ENCODE measurements at regions not wholly inside any gene's neighbourhood (a gene's known extent, or its start where the extent isn't known, plus 50 kb on each side); places are given as distances from the start of the nearest gene placed in this dataset.

DNA sequence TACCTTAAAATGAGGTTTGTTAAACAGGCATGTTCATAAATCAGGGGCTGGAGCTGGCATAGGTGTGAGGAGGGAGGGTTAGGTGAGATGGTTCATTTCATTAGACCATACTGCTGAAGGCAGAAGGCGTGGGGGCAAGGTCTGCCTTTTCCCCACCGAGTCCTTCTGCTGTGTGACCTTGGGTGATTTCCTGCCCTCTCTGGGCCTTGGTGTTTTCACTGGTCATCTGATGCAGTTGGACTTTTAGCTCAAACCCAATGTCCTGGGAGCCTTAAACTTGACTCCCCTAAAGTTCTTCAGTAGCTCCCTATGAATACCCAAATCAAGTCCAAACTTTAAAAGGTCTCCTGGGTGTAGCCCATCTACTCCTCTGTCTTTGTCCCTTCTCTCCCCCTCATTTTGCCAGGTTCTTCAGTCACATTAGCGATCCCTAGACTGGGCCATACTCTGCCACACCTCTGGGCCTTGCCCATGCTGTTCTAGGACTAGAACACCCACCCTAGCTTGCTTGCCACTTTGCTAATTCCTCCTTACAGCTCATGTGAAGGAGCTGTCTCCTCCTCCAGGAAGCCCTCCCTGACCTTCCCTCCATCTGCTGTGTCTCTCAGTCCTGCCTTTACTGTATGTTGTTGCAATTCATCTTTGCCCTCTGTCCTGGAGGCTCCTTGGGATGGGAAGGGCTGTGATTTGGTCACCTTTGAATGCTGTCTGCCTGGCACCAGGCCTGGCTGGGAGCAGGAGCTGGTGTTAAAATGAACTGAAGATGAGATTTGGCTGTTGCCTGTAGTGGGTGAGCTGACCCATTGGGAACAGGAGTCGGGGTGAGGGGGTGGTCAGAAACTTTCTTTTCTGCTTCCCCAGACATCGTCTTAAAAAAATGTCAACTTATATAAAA lies 85.4 kb upstream of the HS6ST1 start:
- no peak for DNase-seq

DNA sequence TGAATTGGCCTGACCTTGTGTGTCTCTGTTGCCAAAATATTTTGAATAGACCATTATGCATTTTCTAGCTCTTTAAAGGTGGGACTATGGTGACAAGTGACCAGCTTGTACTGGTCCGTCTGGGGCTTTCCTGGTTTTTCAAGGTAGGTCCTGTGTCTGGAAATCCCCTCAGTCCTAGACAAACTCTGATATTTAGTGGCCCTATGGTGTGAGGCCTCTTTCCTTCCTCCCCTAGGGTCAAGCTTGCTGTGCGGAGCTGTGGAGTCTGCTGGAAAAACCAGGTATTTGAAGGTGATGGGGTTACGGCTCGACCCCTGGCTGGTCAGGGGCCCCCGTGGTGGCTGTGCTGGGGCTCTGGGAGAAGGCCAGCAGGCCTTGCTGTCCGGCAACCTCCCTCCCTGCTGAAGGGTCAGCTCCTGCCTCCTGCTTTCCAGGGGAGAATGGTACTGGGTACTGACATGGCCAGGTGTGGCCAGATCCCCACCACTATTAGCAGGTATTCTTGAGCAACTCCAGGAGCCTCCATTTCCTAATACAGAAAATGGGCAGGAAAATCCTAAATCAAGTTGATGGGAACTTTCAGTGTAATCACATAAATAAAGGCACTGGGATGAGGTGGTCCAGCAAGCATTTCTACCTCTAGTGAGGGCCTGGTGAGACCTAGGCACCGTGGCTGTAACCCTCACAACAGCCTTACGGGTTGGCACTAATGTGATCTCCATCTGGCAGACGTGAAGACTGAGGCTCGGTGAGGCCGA lies 86.2 kb upstream of the HS6ST1 start:
- no peak for DNase-seq

DNA sequence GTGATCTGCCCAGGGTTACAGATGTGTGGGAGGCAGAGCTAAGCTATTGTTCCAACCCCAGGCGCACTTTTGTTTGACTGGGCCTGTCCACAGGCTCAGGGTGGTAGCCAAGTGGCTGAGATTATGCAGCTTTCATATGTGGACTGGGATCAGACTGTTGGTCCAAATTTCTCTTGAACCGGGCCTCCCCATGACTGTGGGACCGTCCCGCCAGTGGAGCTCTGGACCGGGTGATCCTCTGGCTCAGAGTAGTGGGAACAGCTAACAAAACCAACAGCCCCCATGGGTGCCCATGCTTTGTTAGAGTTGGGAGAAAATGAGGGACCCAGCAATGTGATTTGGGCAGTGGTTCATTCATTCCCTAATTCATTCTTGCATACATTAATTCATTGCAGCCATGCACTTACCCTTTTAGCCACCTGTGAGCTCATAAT lies 86.8 kb upstream of the HS6ST1 start:
- DNase-seq: no peak

DNA sequence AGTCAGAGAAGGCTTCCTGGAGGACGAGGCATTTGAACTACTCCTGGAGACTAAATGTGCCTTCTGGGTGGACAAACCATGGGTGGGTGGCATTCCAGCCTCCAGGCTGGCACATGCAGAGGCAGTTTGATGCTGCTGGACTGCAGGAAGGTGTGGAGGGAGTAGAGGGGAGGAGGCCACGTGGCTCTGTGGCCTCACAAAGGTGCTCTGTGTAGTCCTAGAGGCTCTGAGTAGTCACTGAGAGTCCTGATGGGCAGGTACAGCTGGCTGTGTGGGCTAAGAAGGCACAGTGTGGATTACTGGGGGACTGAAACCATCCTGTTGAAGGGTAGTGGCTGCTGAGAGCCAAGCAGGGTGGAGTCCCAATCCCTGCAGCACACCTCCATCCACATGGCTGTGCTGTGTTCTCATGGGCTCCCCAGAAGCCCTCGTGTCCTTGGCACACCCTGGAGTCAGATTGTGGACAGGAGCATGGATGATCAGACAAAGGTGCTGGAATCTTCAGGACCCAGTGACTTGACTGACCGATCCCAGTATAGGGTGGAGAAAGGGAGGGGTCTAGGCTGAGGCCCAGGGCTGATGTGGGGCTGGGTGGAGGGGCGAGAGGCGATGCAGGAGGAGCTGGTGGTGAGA lies 87.4 kb upstream of the HS6ST1 start:
- DNase-seq: no peak

DNA sequence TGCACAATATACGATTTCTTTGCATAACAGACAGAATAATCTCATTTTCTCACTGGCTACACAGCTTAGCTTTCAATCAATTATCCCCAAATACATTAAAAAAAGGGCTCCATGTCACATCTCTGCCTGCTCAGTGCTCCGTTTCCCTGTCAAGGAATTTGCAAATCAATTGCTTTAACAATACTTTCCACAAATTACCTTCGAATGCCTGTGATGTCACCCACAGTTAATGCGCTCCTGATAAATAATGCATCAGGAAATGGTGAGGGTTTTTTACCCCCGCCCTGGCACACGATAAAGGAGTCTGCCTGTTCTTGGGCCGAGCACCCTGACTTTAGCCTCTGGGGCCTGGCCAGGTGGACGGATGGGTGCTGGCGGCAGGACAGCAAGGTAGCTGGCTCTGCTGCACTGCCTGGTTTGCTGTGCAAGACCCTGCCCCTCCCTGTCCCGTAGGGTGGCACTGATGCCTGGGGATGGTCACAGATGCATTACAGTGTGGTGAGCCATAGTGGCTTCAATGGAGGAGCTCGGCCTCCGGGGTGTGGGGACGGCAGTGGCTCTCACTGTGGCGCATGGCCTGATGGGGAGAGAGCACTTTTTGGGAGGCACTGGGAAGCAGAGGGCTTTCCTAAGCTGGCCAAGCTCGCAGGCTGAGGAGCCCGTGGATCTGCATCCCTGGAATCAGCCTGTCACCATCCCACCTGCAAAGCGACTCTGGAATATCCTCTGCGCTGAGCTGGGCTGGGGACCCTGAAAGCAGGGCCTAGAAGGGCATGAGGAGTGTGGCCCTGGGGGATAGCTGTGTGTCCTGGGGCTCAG lies 88.3 kb upstream of the HS6ST1 start:
- no peak for DNase-seq

DNA sequence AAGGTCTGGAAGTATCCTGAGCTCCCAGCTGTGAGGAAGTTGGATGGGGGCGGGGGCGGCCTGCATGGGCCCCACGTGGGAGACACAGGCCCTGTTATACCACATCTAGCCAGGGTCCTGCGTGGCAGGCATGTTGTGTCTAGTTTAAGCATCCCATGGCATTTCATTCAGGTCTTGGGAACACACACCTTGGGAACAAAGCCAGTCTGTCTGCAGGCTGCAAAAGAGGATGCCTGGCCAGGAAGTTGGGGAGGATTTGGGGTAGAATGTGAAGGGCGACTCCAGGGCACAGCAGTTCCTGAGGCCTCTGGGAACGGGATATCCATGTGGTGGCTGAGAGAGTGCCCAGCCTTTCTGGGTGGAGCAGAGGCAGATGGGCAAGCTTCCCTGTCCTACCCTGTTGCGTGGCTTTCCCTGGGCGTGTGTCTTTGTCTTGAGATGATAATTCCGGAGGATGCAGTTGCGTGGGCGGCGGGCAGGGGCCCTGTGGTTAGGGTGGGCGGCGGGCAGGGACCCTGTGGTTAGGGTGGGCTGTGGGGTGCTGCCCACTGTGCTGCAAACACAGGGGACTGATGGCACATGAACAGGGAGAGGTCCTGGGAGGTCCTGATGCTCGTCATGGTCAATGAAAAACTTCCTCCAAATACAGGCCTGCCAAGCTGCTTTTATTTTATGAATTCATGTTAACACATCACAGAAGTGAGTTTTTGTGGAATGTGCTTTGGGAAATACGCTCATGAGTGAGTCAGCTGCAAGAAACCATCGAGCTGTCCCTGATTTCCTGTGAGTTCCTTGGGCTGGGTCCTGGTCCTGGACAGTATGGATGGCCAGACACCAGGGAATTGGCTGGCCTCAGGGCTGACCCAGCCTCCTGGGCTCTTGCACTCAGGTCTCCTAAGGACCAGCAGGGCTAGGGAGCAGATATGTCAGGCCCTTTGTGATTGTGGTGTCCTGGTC lies 90.0 kb upstream of the HS6ST1 start:
- no peak for DNase-seq

DNA sequence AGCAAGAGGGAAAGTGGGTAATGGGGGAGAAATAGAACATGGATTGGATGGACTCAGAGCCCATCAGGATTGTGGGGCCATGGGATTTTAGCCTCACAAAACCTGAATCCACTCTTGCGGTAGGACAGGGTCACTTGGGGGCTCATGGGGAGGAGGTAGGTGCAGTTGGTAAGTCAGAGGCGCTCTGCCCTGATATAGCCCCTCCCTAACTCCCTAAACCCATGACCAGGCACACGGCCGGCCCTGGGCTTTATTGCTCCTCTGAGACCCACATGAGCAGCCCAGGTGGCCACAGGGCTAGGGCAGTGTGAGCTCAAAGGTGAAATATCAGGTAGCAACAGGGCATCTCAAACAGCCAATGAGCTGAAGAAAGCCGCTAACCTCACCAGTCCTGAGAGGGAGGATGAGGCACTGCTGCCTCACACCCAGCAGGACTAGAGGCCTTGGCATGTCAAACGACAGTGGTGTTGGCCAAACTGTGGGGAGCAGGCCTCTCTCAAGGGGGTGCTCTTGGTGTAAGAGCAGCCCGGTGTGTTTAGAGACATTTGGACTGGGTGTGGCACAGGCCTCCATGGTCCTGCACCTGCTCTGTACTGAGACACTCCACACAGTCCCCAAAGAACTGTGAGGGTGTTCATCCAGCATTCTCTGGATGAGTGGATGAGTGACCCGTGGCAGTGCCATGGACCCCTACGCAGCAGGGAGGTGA lies 90.8 kb upstream of the HS6ST1 start:
- DNase-seq: no peak

DNA sequence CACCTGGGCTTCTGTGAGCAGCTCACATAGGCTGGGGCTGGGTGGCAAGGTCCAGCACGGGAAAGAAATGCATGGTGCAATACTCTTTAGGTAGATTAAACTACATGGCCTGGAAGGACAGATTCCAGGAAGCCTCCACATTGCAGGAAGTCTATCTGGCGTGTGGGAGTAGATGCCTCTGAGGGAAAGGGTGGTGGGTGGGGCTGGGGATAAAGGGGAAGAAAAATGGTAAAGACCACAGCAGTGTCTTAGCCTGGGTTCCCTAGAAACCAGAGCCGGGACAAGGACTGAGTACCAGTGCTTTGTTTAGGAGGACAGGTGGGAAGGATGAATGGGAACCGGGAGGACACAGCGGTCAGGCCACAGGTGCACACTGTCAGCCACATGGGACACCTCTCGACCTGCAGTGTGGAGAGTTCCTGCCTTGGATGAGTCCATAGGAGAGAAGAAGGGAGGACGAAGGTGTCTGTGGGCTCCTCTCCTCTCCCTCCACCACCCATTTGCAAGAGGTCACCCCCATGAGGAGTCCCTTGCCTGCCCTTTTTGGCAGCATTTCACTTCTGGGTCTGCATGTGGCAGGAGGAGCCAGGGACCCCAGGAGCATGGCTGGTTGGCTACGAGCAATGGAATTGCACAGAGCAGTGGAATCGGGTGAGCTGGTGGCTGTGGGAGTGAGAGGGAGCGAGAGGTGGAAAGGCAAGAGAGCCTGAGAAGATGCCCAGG lies 91.5 kb upstream of the HS6ST1 start:
- no peak for DNase-seq

DNA sequence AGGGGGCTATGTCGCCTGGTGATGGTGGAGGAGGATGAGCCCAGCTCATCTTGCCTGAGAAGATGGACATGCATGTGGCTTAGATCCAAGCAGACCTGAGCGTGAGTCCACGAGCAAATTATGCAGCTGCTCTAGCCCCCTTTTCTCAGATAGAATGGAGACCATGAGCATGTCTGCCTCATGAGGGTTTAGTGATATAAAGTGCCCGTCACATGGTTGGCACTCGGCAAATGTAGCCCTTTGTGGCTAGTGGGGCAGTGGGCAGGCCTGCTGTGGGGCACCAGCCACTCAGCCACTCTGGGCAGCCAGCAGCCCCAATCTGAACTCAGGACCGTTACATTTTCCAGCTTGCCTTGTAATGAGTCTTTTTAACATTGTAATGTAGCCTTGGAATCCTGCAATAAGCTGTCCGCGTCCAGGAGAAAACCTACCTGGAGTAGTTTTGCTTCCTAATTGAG lies 92.1 kb upstream of the HS6ST1 start:
- no peak for DNase-seq

DNA sequence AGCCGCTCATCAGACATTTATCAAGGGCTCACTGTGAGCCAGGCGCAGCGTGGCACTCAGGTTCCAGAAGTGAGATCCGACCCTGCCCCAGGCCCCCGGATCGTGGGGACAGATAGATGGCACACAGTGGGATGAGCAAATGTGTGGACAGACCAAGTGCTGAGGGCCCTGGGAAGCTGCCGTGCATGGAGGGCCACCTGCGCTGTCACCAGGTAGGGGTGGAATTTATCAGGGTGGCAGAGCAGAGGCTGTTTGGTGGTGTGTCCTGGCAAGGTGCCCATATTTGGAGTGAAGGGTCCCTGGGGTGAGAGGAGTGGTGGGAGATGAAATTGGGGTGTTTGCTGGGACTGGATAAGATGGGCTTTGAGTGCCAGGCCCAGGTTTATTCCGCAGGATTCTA lies 92.8 kb upstream of the HS6ST1 start:
- DNase-seq: no peak

DNA sequence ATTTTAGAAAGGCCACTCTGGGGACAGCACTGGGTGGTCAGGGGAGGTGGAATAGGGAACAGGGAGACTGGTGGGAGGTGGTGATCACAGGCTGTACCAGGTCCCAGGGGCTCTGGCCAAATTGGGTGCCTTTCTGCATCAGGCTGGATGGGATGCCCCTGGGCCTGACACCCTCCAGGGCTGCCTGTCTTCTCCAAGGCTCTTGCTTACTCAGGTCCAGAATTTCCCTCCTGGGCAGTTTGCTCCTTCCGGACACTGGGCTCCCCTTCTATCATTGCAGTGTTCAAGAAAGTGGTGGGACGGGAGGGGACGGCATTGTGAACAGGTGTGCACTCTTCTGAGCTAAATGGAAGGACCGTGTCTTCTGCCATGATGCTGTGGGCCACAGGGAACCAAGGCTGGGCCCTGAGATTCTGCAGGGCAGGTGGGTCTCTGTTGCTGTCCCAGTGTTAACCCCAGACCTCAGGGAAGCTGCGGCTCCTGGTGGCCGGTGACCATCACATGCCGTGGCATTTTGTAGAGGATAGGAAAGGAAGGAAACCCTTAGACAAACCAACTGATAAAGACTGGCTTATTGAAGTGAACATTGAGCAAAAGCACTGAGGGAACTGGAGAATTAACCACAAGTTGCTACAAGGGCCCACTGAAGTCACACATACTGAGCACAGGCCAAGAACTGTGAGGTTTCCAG lies 93.7 kb upstream of the HS6ST1 start:
- DNase-seq: no peak

DNA sequence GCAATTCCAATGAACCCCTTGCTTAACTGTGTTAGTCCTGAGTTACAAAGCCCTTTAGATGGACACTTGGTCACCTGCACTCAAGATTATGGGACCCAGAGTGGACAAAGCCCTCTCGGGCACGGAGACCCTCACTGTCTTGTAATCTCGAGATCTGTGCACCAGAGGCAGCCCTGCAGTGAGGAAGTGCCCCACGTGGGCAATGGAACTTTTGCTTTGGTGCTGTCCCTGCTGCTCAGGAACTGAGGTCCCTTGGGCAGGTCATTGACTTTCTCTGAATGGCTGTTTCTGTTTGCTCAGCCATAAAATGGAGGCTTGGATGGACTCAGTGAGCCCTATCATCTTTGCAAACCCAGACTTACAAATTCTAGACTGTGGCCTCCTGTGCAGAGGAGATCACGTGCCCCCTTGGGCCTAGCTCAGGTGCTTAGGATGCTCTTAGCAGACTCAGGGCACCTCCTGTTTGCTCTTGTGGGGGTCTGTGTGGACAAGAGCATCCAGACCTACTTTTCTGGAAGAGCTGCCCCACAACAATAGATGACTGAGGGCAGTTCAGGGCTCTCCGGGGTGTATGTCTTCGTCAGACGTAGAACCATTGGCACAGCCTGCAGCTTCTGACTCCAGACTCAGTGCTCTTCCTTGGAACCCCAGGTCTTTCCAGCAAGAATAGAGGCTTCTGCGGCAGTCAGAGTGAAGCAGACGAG lies 94.5 kb upstream of the HS6ST1 start:
- DNase-seq: no peak

DNA sequence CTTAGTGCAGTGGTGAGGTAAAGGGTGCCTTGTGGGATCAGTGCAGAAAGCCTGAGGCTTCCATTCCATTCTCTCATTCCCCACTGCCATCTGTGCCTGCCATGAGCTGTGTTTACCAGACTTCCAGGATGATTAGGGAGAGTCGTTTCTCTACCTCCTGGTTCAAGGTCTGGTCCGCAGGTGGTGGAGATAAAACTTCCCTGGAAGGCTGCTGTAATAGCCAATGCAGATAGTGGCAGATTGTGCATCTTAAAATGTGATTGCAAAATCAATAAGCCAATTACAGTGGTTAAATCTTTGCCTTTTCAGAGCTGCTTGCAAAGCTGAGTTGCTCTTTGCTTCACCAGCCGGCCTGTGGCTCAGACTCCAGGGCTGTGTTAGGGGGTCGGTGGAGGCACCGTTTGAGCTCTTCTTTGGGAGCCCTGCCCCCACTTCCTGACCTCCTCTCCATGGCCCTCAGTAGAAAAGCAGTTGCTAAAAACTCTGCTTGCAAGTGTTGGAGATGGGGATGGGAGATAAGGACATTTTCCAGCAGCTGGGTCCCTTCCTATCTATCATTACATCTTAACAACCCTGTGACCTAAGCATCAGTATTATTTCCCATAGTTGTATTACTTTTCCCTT lies 95.2 kb upstream of the HS6ST1 start:
- DNase-seq: no peak

DNA sequence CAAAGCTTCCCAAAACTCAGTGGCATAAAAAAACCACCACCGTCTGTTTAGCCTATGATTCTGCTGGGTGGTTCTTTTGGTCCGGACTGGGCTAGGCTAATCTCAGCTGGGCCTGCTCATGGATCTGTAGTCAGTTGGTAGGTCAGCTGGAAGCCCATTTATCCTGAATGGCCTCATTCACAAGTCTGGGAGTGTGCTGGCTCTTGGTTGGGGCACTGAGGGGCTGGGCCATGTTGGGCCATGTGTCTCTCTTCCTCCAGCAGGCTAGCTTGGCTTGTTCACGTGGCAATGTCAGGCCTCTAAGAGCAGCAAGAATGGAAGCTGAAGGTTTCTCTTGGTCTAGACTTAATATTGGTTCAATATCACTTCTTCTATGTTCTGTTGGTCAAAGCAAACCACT lies 95.7 kb upstream of the HS6ST1 start:
- DNase-seq: no peak

DNA sequence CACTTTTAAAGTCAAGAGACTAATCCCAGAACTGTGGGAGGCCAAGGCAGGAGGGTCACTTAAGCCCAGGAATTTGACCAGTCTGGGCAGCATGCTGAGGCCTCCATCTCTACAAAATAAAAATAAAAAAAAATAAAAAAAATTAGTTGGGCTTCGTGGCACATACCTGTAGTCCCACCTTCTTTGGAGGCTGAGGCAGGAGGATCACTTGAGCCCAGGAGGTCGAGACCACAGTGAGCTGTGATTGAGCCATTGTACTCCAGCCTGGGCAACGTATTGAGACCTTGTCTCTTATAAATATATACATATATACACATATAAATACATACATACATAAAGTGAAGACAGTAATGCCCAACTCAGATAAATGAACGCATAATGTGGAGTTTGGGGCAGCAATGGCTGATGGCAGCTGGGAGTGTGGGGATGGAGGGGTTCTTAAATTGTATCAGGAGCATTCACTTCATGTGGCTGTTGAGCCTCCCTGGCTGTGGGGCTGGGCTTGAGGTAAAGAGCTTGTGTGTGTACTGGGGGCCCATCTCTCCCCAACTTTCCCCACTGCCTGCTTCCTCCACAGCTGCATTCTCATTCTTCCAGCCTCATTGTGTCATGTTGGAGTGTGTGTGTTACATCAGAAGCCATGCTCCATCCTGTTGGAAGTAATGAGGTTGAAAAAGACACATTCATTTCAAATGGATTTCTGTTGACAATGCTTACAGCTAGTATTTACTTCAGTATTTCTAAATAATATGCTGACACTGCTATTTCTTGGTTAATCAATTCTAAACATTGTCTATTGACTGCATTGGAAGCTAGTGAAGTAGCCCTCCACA lies 96.5 kb upstream of the HS6ST1 start:
- DNase-seq: no peak

DNA sequence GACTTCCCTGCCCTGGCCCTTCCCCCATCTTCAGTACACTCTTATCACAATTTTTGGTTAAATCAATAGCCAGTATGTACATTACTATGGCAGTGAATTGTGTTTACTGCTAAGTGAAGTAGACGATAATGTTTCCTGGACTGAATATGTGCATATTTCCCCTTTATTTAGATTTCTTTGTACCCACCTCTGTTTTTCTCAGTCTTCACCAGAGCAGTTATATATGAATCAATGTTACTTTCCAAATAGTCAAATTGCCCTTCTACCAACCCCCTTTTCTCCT lies 97.1 kb upstream of the HS6ST1 start:
- DNase-seq: no peak

DNA sequence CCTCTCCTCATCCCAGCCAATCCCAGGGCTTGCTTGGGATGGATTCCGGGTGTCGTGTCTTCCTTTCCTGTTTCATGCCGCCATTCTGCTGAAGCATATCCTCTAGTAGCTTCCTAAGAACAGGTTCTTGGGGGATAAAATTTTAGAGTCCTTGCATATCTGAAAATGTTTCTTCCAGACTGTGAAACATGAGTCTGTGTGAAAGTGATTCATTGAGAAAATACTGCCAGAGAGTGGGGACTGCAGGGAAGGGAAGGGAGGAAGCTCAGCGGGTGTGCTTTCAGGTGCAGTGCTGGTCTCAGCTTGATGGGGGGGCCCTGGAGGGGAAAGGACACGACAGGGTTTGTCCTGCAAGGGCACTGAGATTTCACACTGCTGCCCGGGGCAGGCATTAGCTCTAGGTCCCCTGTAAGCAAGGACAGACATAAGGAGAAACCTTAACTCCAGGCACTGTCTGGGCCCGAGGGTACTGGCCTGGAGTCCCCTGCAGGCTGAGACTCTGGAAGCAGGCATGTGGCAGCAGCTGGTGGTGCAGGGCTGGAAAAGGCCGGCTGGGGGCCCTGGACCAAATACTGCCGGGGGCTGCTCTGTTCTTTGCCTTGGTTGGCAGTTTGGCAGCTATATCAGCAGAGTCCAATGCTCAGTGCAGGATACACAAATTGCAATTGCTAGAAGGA lies 97.6 kb upstream of the HS6ST1 start:
- no peak for DNase-seq

All from activated CD4-positive, CD25-positive, alpha-beta regulatory T cell (primary cell).